ENCODE measurements at regions not wholly inside any gene's neighbourhood (a gene's known extent, or its start where the extent isn't known, plus 50 kb on each side); places are given as distances from the start of the nearest gene placed in this dataset.

DNA sequence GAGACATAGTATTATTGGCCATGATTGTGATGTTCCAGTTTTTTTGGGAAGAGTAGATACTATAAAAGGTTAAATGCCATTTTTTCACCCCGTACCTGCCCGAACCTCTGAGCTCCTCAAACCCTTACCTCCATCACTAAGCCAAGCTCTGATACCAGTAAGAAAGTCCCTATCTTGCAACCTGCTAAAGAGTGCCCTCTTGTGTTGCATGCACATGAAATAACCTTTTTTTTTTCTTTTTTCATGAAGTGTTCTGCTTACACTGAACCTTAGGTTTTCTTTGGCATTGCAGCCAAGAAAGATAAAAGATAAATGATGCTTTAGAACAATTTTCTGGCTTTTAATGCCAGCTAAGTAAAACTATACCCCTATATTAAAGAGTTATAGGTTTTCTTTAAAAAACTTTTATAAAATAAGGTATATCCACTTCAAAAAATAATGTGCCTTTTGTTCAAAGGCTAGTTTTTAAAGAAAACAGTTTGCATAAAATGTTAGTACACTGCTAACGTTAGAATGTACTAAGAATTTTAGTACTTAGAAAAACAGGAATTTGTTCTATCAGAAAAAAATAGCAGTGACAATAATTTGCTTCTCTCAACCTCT, 295.3 kb upstream of the PMFBP1 start:
- TF ChIP-seq, protein P1, sequence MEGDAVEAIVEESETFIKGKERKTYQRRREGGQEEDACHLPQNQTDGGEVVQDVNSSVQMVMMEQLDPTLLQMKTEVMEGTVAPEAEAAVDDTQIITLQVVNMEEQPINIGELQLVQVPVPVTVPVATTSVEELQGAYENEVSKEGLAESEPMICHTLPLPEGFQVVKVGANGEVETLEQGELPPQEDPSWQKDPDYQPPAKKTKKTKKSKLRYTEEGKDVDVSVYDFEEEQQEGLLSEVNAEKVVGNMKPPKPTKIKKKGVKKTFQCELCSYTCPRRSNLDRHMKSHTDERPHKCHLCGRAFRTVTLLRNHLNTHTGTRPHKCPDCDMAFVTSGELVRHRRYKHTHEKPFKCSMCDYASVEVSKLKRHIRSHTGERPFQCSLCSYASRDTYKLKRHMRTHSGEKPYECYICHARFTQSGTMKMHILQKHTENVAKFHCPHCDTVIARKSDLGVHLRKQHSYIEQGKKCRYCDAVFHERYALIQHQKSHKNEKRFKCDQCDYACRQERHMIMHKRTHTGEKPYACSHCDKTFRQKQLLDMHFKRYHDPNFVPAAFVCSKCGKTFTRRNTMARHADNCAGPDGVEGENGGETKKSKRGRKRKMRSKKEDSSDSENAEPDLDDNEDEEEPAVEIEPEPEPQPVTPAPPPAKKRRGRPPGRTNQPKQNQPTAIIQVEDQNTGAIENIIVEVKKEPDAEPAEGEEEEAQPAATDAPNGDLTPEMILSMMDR (IDR thresholded peaks at IDR 0.05; ENCODE audit: poor library complexity): peak; percentile 72
- TF ChIP-seq EZH2phosphoT487 (IDR thresholded peaks at IDR 0.05; ENCODE audit: low read depth, severe bottlenecking, unreplicated experiment) (no peak), EZH2 (IDR thresholded peaks at IDR 0.05; ENCODE audit: borderline replicate concordance) (no peak)
- no peaks in the 10 kb centered on the region for H3K79me2 ChIP-seq
- H3K4me1 ChIP-seq (ENCODE audit: insufficient read depth): no peaks in the 10 kb centered on the region
- no peak overlapping the region for H3K27ac ChIP-seq
- no peaks in the 10 kb centered on the region for H3K9me3 ChIP-seq (ENCODE audit: low read depth)
- H3K27me3 ChIP-seq: no peaks in the 10 kb centered on the region
- WGBS (ENCODE audit: low lambda C conversion rate, missing lambda C conversion rate): 38% methylated on average over 3 of the region's 3 CpGs
- H3K4me3 ChIP-seq: no peak overlapping the region
- H2AFZ ChIP-seq: no peak overlapping the region
- H3K4me2 ChIP-seq: no peak overlapping the region
- H3K36me3 ChIP-seq (replicated peaks; ENCODE audit: insufficient read depth, low read depth): no peaks in the 10 kb centered on the region
- peak; percentile 60 for DNase-seq (ENCODE audit: low spot score)
- no peaks in the 10 kb centered on the region for H3K9me2 ChIP-seq (replicated peaks; ENCODE audit: insufficient read depth)
- H4K20me1 ChIP-seq (ENCODE audit: insufficient read depth, poor library complexity, severe bottlenecking): no peaks in the 10 kb centered on the region

DNA sequence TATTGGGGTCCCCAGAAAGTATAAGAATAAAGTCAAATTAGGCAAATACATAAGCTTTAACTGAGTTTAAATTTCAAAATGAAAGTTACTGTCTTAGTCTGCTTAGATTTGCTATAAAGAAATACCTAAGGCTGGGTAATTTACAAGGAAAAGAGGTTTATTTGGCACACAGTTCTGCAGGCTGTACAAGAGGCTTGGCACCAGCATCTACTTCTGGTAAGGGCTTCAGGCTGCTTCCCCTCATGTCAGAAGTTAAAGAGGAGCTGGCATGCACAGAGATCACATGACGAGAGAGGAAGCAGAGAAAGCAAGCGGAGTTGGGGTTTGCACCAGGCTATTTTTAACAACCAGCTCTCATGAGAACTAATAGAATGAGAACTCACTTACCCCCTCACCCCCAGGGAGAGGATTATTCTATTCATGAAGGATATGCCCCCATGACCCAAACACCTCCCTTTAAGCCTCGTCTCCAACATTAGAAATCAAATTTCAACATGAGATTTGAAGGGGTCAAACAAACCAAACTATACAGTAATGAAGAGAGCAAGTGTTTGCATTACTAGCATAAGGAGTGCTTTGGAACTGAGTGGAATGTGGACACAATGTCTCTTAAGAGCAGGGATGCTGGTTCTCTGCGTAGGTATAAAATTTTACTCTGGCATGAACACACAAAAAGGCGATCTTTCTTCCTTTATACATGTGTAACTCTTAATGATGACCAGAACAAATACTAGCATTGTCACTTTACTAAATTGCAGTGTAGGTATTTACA, 292.8 kb upstream of the PMFBP1 start:
- no peak overlapping the region for H3K27ac ChIP-seq

DNA sequence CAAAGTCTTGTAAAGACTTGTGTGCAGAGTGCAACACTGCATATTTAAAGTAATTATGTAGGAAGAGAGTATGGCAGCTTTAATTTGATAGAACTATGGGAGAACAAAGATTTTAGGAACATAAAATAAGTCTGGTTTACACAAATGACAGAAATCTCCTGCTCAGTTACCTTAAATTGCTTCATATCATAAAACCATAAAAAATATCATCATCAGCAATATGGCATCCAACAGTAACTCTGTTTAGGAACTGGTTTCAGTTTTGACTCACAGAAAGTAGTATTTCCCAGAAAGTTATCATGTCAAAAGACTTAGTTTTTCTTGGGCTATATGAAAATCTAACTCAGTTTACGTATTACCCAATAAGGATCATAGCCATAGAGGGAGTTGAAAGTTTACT, 292.1 kb upstream of the PMFBP1 start:
- 100% methylated on average over 1 of the region's 1 CpG for WGBS (ENCODE audit: low lambda C conversion rate, missing lambda C conversion rate)
- H3K27me3 ChIP-seq: no peaks in the 10 kb centered on the region
- no peaks in the 10 kb centered on the region for H3K9me2 ChIP-seq (replicated peaks; ENCODE audit: insufficient read depth)
- H3K9me3 ChIP-seq (ENCODE audit: low read depth): no peaks in the 10 kb centered on the region
- DNase-seq (ENCODE audit: low spot score): no peak
- H4K20me1 ChIP-seq (ENCODE audit: insufficient read depth, poor library complexity, severe bottlenecking): no peaks in the 10 kb centered on the region
- no peak overlapping the region for H3K4me3 ChIP-seq
- H2AFZ ChIP-seq: no peak overlapping the region
- TF ChIP-seq, protein P1 (IDR thresholded peaks at IDR 0.05; ENCODE audit: poor library complexity): no peak
- no peak for TF ChIP-seq EZH2phosphoT487 (IDR thresholded peaks at IDR 0.05; ENCODE audit: low read depth, severe bottlenecking, unreplicated experiment)
- TF ChIP-seq EZH2 (IDR thresholded peaks at IDR 0.05; ENCODE audit: borderline replicate concordance): no peak
- H3K4me1 ChIP-seq (ENCODE audit: insufficient read depth): no peaks in the 10 kb centered on the region
- no peak overlapping the region for H3K27ac ChIP-seq
- no peaks in the 10 kb centered on the region for H3K79me2 ChIP-seq
- no peaks in the 10 kb centered on the region for H3K36me3 ChIP-seq (replicated peaks; ENCODE audit: insufficient read depth, low read depth)
- no peak overlapping the region for H3K4me2 ChIP-seq

More for the DNA sequence above, 292.8 kb upstream of the PMFBP1 start:
- H3K4me2 ChIP-seq: no peak overlapping the region
- 92% methylated on average over 5 of the region's 5 CpGs for WGBS (ENCODE audit: low lambda C conversion rate, missing lambda C conversion rate)
- H3K27me3 ChIP-seq: no peaks in the 10 kb centered on the region
- no peak overlapping the region for H2AFZ ChIP-seq
- H3K79me2 ChIP-seq: no peaks in the 10 kb centered on the region
- H3K9me2 ChIP-seq (replicated peaks; ENCODE audit: insufficient read depth): no peaks in the 10 kb centered on the region
- H4K20me1 ChIP-seq (ENCODE audit: insufficient read depth, poor library complexity, severe bottlenecking): no peaks in the 10 kb centered on the region
- no peak for DNase-seq (ENCODE audit: low spot score)
- TF ChIP-seq, protein P1 (IDR thresholded peaks at IDR 0.05; ENCODE audit: poor library complexity): no peak
- no peak for TF ChIP-seq EZH2phosphoT487 (IDR thresholded peaks at IDR 0.05; ENCODE audit: low read depth, severe bottlenecking, unreplicated experiment)
- no peak for TF ChIP-seq EZH2 (IDR thresholded peaks at IDR 0.05; ENCODE audit: borderline replicate concordance)
- no peaks in the 10 kb centered on the region for H3K9me3 ChIP-seq (ENCODE audit: low read depth)
- no peak overlapping the region for H3K4me3 ChIP-seq
- no peaks in the 10 kb centered on the region for H3K36me3 ChIP-seq (replicated peaks; ENCODE audit: insufficient read depth, low read depth)
- no peaks in the 10 kb centered on the region for H3K4me1 ChIP-seq (ENCODE audit: insufficient read depth)

Measured in hepatocyte (in vitro differentiated cells).